GM18867 (cell line): ENCODE measurements at regions not wholly inside any gene's neighbourhood (a gene's known extent, or its start where the extent isn't known, plus 50 kb on each side); places are given as distances from the start of the nearest gene placed in this dataset.
A peak's percentile ranks its signal among the peaks of the same experiment; 100 is the strongest.

ENCODE experiments used
- ATAC-seq: cut with Tn5 transposase; IDR thresholded peaks from one replicate; pipeline ENCODE4 v1.9.1; 2021; ENCODE audit warnings: mild to moderate bottlenecking, moderate library complexity; ENCODE audit not compliant: unreplicated experiment

DNA sequence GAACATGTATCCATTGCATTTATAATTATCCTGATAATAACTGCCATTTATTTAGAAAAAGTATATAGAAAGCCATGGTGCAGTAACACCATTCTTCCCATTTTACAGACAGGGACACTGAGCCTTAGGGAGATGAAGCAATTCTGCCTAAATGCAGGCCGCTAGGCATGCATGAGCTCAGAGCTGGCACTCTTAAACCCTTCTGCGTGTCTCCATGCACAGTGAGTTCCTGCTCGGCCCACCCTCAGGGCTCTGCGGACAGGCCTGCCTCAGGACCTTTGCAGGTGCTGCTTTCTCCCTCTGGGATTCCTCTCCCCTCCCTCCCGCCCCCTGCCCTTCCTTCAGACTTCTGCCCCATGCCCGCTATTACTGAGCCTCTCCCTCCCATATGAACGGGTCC is 54.3 kb upstream of the WSB1 start:
- no peak for ATAC-seq

DNA sequence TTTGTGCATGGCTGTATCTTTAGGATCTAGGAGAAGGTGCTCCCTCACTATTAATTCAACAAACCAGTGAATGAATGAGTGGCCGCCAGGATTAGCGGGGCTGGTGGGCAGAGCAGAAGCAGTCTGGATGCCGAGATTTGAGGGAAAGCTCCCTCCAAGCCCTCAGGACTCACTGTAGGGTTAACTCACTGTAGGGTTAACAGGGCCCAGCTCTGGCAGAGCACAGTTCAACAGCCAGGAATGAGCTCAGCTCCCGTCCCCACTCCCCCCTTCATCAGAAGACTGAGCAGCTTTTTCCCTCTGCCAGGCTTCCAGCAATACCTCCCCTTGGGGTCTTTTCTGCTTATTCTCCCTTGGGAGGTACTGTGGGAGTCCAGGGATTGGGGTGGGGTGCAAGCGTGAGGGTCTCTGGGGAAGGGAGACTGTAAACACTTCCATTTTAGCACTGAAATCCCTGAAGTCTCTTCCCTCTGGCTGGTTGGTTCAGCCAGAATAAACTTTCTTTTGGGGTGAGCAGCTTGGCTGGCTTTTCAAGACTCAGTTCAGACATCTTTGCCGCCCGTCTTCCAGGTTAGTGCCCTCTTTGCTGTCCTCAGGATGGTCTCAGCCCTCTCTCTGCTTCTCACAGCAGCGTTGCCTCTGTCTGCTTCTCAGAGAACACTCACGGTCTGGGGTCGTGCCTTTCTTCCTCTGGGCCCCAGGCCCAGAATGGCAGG is 53.7 kb upstream of the WSB1 start:
- ATAC-seq: no peak

DNA sequence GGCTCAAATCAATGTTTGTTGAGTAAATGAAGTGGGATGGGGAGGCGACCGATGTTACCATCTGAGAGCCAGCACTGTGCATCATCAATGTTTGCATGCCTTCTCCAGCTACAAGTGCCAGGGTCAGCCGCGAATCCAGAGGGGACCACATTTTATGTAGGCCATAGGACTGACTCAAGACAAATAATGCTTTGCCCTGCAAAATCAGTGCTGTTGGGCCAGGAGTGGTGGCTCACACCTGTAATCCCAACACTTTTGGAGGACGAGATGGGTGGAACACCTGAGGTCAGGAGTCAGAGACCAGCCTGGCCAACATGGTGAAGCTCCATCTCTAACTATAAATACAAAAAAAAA is 53.1 kb upstream of the WSB1 start:
- no peak for ATAC-seq

DNA sequence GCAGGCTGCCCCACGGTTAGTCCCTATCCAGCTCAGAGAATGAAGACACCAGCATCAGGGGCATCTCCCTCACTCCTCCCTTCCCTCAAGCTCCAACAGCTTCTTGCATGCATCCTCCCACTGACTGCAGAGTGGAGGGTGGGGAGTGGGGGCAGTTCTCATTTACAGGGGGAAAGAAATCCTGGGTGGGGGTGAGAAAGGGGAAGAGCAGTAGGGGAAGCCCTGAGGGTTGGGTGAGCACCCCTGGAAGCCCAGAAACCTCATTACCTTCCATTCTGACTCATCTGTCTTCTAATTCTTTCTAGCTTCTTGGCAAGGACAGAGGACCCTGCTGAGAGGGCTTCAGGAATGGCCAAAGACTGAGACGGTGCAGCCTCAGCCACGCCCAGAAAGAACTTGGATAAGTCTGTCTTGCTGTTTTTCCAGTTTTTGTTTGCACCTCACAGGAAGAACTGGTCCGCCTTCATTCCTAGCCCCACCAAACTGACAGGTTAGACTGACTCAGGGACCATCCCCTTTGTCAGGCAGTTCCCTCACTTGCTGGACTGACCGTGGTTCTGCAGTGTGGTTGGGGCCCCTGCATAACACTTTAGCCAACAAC is 52.5 kb upstream of the WSB1 start:
- ATAC-seq: peak; percentile 50

DNA sequence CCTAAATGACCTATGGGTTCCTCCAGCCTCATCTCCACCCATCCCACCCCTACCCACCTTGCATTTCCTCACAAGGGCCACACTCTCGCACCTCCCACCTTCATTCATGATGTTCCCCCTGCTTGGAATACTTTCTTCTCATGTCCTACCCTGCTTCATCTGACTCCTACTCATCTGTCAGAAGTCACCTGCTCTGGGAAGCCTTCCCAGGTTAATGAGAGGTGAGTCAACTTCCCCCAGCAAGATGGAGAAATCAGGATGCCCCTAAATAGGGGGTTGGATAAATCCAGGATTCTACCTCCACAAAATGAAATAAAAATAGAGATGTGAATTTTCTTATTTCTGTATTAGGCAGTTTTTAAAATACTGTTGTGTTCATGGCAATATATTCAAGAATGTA is 51.0 kb upstream of the WSB1 start:
- ATAC-seq: no peak

DNA sequence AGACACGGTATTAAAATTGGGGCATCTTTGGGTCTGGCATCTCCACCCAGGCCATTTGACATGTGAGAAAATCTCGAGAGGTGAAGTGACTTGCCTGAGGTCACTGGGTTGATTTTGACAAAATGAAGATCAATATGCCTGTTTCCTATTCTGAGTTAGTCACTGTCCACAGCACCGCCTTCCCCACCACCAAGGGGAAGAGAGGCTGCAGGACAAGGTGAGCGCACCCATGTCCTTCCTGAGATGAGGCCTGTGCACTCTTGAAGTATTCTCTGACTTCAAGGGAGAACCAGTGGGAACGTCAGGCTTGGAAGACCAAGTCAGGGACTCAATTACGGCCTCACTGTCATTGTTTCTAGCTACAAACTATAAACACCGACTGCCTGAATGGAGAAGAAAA is 49.9 kb upstream of the WSB1 start:
- no peak for ATAC-seq
